Left cardiac atrium (tissue), 4 donors: ENCODE measurements at regions not wholly inside any gene's neighbourhood (a gene's known extent, or its start where the extent isn't known, plus 50 kb on each side); places are given as distances from the start of the nearest gene placed in this dataset.
"Not testable (repeated sequence)": the region's sequence is repeated elsewhere in the genome, so short reads cannot be mapped to it uniquely, and the experiment has no call there.

Experiments used
- ATAC-seq, 2 donors: fragments of 200-7000 bp; cut with Tn5 transposase; one replicate each; pipeline ENCODE4 v1.9.1; 2020; ENCODE audit warnings: mild to moderate bottlenecking in 2 of 2, moderate library complexity in 2 of 2
- DNase-seq: peaks from one replicate; pipeline ENCODE4 v3.0.0-alpha.2; 2020
- intact Hi-C, 2 donors: fragments of 100-400 bp; cut with DNase I; formaldehyde crosslinking; loops; one replicate each; pipeline versions ENCODE4 v1.14.1 to v1.15.1; 2022 to 2023
- donor health status: DM: no; HTN: yes; CAD: no.
- donor health status: DM: no; HTN: yes; CAD: no; lungs with severe emphysema.
- donor health status: DM: yes; HTN: yes; CAD: no.
- donor health status: Dilated cardiomyopathy.

DNA sequence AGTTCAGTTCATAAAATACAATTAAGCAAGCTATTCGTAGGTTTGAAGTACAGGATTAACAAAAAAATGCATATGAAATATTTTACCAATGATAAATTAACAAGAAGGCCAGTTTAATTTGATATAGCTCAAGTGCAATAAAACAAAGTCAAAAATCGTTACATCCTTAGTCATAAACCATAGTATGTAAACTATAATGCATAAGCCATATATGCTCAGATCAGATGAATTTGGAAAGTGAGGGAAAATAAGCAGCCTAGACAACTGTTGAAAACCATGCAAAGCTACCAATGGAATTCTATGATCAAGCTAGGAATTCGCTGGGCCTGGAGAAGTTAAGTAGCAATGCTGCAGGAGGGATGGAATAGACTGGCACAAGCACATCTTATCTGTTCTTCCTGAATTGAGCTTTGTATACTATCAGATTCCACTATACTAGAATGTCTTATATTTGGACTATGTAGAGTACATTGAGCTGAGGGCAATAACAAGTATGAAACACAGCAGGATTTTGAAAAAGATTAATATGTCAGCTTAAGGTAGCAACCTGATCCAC lies 682.0 kb downstream of the IRS1 start:
- no peak for ATAC-seq
- intact Hi-C loops, result no loop called here

DNA sequence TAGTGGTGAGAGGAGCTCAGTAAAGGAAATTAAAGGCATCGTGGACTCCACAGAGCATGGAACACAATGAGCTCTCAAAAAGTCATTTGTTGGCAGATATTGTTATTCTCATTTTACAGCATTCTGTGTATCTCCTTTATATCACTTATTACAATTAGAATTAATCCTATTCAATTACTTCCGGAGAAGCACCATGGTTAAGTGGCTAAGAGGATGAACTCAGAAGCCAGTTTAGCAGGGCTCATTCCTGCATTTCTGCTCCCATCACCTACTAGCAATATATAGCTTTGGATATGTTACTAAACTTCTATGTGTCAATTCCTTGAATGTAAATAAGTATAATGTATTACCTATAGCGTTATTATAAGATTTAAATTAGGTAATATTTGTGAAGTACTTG lies 683.3 kb downstream of the IRS1 start:
- DNase-seq, result no peak
- intact Hi-C loops, result no loop called here
- ATAC-seq, result no peak

More for the DNA sequence above, 682.0 kb downstream of the IRS1 start:
- DNase-seq, result no peak

DNA sequence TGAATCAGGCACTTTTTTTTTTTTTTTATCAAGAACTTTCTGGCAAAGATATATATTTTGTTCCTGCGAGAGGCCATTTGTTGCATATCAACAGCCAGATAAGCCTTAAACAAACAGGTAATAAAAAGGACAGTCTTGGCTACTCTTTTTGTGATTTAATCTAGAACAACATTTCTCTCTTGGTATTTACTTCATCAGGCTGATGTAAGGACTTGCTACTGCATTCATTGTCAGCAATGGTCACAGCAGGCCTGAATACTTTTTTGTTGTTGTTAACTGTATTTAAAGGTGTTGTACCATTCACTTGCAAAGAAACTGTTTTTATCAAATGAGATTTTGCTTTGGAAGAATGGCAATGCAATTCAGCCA lies 683.8 kb downstream of the IRS1 start:
- intact Hi-C loops, result no loop called here
- ATAC-seq (no peak), DNase-seq (no peak)

GRCh38 chr2:226115102-226115831 lies 684.4 kb downstream of the IRS1 start:
- ATAC-seq (peak in 1 of 2 donors; percentile 96), DNase-seq (no peak)
- intact Hi-C loops, result no loop called here

DNA sequence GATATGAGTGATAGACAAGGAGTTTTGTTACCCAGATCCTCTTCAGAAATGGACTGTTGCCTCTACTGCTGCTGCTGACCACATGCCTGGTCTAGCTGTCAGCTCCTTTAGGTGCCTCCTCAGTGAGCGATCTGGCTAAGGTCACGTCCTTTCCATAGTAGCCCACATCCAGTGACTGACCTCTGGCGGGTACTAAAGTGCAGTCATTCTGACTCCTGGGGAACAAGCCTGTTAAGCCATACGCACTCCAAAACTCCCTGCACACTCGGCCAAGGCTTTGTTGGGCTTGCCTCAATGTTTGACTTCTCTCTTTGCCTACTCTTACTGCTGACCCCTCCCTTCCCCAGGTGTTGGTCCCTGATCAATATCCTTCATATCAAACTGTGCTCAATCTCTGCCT lies 685.2 kb downstream of the IRS1 start:
- ATAC-seq, result peak; percentile 73 to 82
- intact Hi-C loops, result no loop called here
- peak; percentile 24 for DNase-seq

DNA sequence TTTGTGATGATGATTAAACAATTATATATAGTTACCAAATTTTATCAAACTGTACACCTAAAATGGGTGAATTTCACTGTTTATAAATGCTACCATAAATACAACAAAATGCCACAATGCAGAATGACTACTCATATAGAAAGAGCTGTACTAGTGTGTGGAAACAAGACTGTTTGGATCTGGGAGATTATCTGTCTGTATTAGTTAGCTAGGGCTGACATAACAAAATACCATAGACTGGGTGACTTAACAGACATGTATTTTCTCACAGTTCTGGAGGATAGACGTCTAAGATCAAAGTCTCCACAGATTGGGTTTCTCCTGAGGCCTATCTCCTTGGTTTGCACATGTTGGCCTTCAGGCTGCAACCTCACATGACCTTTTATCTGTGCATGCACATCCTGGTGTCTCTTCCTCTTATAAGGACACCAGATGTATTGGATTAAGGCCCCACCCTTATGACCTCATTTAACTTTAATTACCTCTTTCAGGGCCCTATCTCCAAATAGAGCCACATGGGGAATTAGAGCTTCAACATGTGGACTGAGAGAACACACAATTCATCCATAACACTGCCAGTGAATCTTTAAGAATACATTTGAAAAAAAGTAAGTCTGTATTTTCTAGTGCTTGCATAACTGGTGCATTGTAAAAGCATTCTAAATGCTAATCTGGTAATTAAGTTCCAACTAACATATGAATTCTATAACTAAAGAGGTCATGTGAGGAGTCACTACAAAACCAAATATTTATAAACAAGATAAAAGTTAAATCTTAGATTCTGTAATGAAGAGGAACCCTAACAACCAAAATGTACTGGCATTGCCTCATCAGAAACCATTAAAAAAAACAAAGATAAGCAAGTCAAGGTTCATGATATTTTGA lies 699.6 kb downstream of the NYAP2 start:
- intact Hi-C loops, result no loop called here
- ATAC-seq (no peak), DNase-seq (no peak)

- no peak for DNase-seq
- ATAC-seq, result no peak
- intact Hi-C loops, result no loop called here
Observed at GRCh38 chr2:226095058-226095457, 695.5 kb downstream of the NYAP2 start.

DNA sequence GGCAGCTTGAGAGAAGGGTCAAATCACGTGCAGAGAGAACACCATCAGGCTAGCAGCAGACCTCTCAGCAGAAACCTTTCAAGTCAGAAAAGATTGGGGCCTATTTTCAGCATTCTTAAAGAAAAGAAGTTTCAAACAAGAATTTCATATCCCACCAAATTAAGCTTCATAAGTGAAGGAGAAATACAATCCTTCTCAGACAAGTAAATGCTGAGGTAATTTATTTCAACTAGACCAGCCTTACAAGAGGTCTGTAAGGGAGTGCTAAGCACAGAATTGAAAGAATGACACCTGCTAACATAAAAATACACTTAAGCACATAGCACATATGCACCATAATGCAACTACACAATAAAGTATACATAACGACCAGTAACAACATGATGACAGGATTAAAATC lies 693.9 kb downstream of the NYAP2 start:
- DNase-seq, result no peak
- intact Hi-C loops, result no loop called here
- ATAC-seq, result no peak

- no peak for DNase-seq
- no peak for ATAC-seq
- intact Hi-C loops, result no loop called here
Observed at GRCh38 chr2:226088366-226088674, 688.8 kb downstream of the NYAP2 start.

GRCh38 chr2:226087505-226088365 lies 688.2 kb downstream of the NYAP2 start:
- ATAC-seq (no peak), DNase-seq (no peak)
- intact Hi-C loops, result no loop called here

GRCh38 chr2:226087051-226087450 lies 687.5 kb downstream of the NYAP2 start:
- DNase-seq (no peak), ATAC-seq (no peak)
- intact Hi-C loops, result no loop called here

GRCh38 chr2:226086190-226086589 lies 686.7 kb downstream of the NYAP2 start:
- DNase-seq (no peak), ATAC-seq (no peak)
- intact Hi-C loops, result no loop called here

GRCh38 chr2:226085425-226085824 lies 685.9 kb downstream of the NYAP2 start:
- intact Hi-C loops, ATAC-seq, DNase-seq: not testable (repeated sequence)

GRCh38 chr2:226080334-226080733 lies 680.8 kb downstream of the NYAP2 start:
- no peak for DNase-seq
- ATAC-seq, result no peak
- intact Hi-C loops, result no loop called here

DNA sequence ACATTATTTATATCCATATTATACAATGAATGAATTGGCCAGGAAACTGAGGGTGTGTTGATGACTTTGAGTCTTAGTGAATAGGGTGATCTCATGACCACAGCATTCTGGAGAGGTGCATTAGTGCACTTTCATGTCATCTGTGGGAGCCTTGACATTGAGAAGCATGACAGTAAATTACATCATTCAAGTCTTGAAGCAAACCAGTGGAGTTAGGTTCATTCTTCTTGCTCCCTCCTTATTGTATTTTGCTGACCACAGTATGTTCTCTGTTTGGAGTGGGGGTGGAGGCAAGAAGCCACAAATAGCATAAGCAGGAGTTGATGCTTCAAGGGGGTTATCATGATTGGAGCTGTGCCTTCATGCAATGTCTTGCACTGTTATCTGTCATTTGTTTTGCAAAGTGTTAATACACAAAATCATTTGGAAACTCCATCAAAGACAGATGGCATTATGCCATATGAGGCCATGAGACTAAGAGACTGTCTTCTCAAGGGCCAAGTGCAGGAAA lies 680.2 kb downstream of the NYAP2 start:
- intact Hi-C loops, result no loop called here
- DNase-seq (no peak), ATAC-seq (no peak)

- intact Hi-C loops, result no loop called here
- ATAC-seq (no peak), DNase-seq (no peak)
Observed at GRCh38 chr2:226079196-226079595, 679.7 kb downstream of the NYAP2 start.

DNA sequence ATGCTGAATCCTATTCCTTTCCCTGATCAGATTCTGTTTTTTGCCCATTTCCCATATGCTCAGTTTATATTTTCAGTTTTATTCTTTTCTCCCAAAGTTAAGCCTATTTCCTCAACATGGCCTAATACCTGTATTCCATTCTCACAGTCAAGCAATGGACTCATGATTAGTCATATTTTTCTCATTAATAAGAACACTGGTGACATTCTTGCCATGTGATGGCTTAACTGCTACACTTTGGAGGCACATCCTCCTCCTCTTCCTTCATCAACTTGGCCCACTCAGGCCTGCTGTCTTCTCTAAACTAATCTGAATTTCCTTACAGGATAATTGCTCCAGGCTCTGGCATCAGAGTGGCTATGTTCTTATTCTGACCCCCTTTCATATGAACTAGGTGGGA lies 679.2 kb downstream of the NYAP2 start:
- no peak for DNase-seq
- intact Hi-C loops, result no loop called here
- no peak for ATAC-seq

- ATAC-seq, result no peak
- no peak for DNase-seq
- intact Hi-C loops, result no loop called here
Observed at GRCh38 chr2:226077841-226078240, 678.3 kb downstream of the NYAP2 start.

GRCh38 chr2:226077031-226077430 lies 677.5 kb downstream of the NYAP2 start:
- DNase-seq (no peak), ATAC-seq (no peak)
- intact Hi-C loops, result no loop called here
